ENCODE measurements at regions not wholly inside any gene's neighbourhood (a gene's known extent, or its start where the extent isn't known, plus 50 kb on each side); places are given as distances from the start of the nearest gene placed in this dataset.
A peak's percentile ranks its signal among the peaks of the same experiment; 100 is the strongest.

GRCh38 chr16:51431517-51432241, 280.6 kb upstream of the SALL1 start:
- peak; percentile 99 for DNase-seq (ENCODE audit: low read depth)

- DNase-seq (ENCODE audit: low read depth), result peak; percentile 58
Measured at GRCh38 chr16:51430716-51431369, 279.8 kb upstream of the SALL1 start.

DNA sequence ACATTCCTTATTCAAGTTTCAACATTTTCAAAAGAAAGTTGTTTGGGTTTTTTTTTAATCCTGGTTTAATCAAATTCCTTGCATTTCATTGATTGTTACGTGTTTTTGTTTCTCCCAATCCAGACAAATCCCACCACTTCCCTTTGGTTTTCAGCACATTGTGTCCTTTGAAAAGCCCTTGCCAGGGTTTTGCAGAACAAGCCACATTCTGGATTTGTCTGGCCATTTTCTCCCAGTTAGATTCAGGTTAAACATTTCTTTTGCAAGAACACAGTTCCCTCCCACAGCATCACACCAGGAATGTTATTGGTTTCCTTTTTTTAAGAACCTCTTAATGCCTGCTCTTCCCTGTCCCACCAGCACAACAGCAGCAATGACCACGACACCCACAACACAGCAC, 278.0 kb upstream of the SALL1 start:
- DNase-seq (ENCODE audit: low read depth), result no peak

DNA sequence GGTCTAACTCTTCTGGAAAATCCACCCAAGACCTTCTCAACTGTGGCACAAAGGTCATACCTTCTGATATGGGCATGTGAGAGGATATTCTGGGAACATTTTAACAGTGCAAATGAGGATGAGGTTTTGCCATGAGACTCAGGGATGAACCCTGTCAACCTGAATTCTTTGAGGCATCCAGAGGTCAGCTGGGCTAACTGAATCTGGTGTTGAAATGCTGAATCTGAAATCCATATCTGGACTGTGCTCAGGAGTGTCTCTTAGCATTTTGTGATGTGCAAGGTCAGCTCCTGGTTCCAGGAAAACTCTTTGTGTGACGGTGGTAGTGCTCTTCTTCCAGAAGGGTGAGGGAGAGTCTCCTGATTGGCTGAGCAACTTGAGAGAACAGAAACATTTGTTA, 276.0 kb upstream of the SALL1 start:
- no peak for DNase-seq (ENCODE audit: low read depth)

DNA sequence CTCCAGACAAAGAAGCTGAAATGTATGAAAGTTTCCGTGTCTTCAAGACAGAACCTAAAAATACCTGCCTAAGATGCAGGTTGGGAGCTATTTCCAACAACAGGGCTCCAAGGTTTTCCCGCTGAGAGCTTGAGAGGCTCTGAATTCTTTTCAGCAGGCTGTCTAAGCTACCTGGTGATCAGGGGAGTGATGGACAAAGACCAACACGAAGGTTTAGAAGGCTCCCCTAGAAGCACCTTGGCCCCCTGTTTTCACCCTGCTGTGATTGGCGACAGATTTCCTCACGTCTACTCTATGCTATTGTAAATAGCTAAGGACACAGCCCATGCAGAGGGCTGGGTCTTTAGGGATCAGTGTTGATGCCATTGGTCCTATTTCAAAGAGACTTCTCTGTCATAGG, 275.2 kb upstream of the SALL1 start:
- DNase-seq (ENCODE audit: low read depth), result no peak

GRCh38 chr16:51420247-51420646, 269.2 kb upstream of the SALL1 start:
- DNase-seq (ENCODE audit: low read depth), result no peak

DNA sequence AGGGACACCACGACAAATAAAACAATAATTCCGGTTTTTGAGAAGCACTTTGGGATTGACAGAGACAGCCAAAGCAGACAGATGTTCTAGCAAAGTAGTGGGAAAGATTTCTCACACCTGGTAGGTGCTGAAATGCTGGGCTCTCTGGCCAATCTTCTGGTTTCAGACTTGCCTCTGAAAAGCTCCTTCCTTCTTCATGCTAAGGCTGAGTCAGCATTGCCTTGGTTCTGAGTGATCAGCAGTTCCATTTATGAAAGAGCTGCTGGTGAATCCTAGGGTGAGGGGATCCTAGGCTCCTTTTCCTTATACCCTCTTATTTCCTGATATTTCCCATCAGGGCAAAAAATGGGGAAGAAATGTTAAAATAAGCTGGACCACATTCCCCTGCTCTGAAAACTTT, 268.7 kb upstream of the SALL1 start:
- DNase-seq (ENCODE audit: low read depth), result no peak

GRCh38 chr16:51418258-51418657, 267.2 kb upstream of the SALL1 start:
- no peak for DNase-seq (ENCODE audit: low read depth)

GRCh38 chr16:51416926-51417325, 265.9 kb upstream of the SALL1 start:
- DNase-seq (ENCODE audit: low read depth), result no peak

DNA sequence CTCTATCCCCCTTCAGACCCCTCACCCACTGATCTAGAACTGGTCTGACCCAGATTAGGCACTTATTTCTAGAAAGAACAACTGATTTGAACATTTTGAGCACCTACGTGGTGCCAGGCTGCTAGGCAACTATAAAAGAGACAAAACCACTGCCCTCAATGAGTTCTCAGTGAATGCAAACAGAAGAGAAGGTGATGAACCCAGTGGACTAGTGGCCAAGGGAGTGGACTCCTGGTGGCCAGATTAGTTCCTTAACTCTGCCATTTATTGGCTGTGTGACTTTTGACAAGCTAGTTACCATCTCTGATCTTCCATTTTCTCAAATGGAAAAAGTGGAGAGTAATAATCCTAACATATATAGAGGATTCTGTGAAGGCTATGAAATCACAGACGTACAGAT, 259.1 kb upstream of the SALL1 start:
- no peak for DNase-seq (ENCODE audit: low read depth)

- peak; percentile 15 for DNase-seq (ENCODE audit: low read depth)
Measured at GRCh38 chr16:51409001-51409675, 258.1 kb upstream of the SALL1 start.

DNA sequence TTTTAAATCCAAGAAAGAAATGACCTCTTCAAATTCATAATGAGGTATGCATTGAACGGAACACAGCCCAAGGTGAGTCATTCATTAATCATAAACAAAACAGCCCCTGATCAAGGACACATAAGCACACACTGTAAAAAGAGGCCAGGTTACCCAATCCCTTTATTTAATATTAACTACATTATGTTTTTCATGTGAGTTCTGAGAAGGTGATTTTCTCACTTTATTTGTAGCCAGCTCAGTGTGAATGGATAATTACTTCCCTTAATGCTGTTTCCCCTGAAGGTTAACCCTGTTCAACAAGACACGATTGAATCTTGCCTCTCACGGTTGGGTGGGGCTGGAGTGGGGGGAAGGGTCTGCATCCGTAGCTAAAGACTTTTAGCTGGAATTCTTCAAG, 257.3 kb upstream of the SALL1 start:
- DNase-seq (ENCODE audit: low read depth), result peak; percentile 67

- DNase-seq (ENCODE audit: low read depth), result peak; percentile 39
Measured at GRCh38 chr16:51407921-51408320, 256.9 kb upstream of the SALL1 start.

DNA sequence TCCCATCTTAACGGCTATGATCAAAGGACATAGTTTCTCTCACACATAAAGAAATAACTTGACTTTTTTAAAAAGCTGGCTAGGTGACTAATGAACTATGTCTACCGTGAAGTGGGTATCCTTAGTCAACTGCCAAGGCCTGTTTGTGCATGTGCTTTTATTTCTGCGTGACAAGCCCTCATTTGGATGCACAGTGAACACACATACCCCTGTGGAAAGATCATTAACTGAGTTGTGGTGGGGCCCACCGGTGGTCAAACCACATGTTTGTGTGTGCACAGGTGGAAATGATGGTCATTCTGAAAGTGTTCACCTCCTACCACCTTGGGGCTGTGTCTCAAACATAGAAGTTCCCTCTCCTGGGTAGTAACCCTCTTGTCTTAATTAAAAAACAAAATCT, 256.1 kb upstream of the SALL1 start:
- DNase-seq (ENCODE audit: low read depth), result no peak

DNA sequence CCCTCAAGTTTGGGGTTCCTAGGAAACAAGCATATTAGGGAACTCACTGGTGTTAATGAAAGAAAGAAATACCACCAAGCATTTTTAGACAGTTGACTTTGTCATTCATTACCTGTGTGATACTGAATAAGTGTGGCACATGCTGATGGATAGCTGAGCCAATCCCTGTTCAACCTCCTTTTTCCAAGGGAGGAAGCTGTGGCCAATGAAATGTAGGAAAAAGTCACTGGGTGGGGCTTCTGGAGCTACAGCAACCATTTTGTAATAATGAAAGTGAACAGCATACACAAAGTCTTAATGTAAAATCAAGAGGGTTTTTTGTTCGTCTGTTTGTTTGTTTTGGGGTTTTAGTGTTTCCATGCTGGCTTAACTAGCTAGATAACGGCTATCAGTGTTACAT, 254.3 kb upstream of the SALL1 start:
- DNase-seq (ENCODE audit: low read depth), result peak; percentile 28

DNA sequence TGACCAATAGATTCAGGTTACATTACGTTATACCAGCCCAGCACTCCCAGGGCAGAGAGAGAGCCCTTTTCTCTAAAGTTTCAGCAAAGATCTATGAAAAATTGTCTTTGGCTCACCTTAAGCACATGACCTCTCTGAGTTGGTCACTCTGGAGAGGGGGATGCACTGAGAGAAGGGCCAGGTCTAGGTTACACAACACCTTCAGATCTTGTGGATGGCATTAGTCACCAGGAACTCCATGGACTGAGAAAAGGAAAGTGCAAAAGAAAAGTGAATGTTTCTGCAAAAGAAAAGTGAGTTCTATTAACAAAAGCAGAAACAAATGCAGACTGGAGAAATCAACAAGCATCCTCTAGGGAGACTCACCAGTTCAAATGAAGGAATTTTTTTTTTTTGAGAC, 253.3 kb upstream of the SALL1 start:
- peak; percentile 57 for DNase-seq (ENCODE audit: low read depth)

DNA sequence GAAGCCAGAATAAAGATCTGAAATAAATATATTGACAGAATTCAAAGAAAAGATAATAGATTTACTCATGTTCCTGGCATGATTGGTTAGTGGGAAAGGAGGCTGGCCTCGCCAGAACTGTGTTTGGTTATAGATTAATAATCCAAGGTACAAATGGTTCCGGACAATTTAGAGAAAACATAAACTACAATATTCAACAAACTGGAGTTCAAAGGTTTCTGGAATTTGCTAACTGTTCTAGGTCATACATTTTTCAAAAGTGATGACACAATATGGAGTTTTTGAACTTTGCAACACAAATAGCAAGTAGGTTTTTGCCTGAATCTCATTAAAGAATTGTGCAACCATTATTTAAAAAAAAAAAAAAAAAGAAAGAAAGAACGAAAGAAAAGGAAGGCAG, 251.7 kb upstream of the SALL1 start:
- no peak for DNase-seq (ENCODE audit: low read depth)

DNA sequence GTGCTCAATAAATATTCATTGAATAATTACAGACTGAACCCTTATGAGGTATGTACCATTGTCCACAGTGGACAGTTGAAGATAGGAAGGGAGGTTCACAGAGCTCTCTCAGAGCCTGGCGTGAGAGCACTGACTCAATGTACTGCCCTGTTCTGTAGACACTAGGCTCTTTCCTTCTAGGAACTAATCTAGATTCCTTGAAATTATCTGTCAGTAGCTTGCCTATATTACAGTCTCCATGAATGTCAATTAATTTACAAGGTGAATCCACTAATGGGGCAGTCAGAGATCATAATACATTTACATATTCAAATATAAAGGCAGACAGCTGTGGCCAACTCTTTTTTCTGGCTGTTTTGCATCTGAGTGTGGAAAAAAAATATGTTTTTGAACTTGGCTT, 251.2 kb upstream of the SALL1 start:
- no peak for DNase-seq (ENCODE audit: low read depth)

GRCh38 chr16:51401673-51402072, 250.6 kb upstream of the SALL1 start:
- DNase-seq (ENCODE audit: low read depth), result no peak

GRCh38 chr16:51399908-51400670, 249.0 kb upstream of the SALL1 start:
- no peak for DNase-seq (ENCODE audit: low read depth)

DNA sequence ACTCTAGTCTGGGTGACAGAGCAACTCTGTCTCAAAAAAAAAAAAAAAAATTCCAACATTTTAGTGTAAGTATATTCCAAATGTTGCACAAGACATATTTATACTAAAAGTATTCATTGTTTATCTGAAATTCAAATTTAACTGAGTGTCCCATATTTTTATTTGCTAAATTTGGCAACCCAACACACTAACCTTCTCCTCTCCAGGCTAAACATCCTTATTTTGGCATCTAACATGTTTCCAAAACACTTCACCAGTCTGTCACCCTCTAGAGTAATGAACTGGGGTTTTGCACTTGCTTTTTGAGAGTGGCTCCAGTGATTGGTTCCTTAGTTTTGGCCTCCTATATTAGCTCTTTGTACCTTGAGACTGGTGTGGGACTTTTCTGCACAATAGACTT, 243.4 kb upstream of the SALL1 start:
- no peak for DNase-seq (ENCODE audit: low read depth)

GRCh38 chr16:51393381-51394005, 242.4 kb upstream of the SALL1 start:
- DNase-seq (ENCODE audit: low read depth), result peak; percentile 79

Measured in M059J (cell line).